ENCODE measurements at regions not wholly inside any gene's neighbourhood (a gene's known extent, or its start where the extent isn't known, plus 50 kb on each side); places are given as distances from the start of the nearest gene placed in this dataset.

DNA sequence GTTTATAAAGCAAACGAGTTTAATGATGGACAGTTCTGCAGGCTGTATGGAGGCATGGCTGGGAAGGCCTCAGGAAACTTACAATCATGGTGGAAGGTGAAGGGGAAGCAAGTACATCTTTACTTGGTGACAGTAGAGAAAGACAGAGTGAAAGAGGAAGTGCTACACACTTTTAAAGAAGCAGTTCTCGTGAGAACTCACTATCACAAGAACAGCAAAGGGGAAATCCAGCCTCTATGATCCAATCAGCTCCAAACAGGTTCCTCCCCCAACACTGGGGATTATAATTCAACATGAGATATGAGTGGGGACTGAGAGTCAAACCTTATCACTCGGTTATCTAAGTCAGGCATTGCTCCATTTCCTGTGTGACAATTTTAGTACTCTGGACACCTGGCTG, 189.9 kb upstream of the CNTN1 start:
- H3K4me1 Mint-ChIP-seq = no peaks in the 10 kb centered on the region
- H3K4me3 Mint-ChIP-seq = no peak overlapping the region
- peaks cover 14% of the 10 kb centered on the region for H3K9me3 Mint-ChIP-seq
- DNase-seq (ENCODE audit: low spot score) (no peak), ATAC-seq (no peak)
- H3K27ac Mint-ChIP-seq = no peak overlapping the region
- no peak for TF ChIP-seq ELF4 (CRISPR knock-in tag; IDR thresholded peaks at IDR 0.05; ENCODE audit: low read depth)
- H3K27me3 Mint-ChIP-seq (ENCODE audit: low read depth) = no peaks in the 10 kb centered on the region
- ChIA-PET POLR2A (no interaction called here), CTCF (no interaction called here)
- no peaks in the 10 kb centered on the region; the same call in 1 of the 2 replicates for H3K36me3 Mint-ChIP-seq

GRCh38 chr12:40505327-40505726, 186.9 kb upstream of the CNTN1 start:
- Mint-ChIP-seq H3K9me3 (peaks cover 14% of the 10 kb centered on the region), H3K4me1 (no peaks in the 10 kb centered on the region), H3K27ac (no peak overlapping the region), H3K4me3 (no peak overlapping the region), H3K36me3 (no peaks in the 10 kb centered on the region; the same call in 1 of the 2 replicates), H3K27me3 (ENCODE audit: low read depth) (no peaks in the 10 kb centered on the region)
- ChIA-PET CTCF (no interaction called here), POLR2A (no interaction called here)
- ATAC-seq (no peak), DNase-seq (ENCODE audit: low spot score) (no peak)
- TF ChIP-seq, protein P1, sequence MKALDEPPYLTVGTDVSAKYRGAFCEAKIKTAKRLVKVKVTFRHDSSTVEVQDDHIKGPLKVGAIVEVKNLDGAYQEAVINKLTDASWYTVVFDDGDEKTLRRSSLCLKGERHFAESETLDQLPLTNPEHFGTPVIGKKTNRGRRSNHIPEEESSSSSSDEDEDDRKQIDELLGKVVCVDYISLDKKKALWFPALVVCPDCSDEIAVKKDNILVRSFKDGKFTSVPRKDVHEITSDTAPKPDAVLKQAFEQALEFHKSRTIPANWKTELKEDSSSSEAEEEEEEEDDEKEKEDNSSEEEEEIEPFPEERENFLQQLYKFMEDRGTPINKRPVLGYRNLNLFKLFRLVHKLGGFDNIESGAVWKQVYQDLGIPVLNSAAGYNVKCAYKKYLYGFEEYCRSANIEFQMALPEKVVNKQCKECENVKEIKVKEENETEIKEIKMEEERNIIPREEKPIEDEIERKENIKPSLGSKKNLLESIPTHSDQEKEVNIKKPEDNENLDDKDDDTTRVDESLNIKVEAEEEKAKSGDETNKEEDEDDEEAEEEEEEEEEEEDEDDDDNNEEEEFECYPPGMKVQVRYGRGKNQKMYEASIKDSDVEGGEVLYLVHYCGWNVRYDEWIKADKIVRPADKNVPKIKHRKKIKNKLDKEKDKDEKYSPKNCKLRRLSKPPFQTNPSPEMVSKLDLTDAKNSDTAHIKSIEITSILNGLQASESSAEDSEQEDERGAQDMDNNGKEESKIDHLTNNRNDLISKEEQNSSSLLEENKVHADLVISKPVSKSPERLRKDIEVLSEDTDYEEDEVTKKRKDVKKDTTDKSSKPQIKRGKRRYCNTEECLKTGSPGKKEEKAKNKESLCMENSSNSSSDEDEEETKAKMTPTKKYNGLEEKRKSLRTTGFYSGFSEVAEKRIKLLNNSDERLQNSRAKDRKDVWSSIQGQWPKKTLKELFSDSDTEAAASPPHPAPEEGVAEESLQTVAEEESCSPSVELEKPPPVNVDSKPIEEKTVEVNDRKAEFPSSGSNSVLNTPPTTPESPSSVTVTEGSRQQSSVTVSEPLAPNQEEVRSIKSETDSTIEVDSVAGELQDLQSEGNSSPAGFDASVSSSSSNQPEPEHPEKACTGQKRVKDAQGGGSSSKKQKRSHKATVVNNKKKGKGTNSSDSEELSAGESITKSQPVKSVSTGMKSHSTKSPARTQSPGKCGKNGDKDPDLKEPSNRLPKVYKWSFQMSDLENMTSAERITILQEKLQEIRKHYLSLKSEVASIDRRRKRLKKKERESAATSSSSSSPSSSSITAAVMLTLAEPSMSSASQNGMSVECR (CRISPR knock-in tag; IDR thresholded peaks at IDR 0.05; ENCODE audit: borderline replicate concordance) = no peak
- TF ChIP-seq ZBTB43 (CRISPR knock-in tag; IDR thresholded peaks at IDR 0.05) = no peak
- TF ChIP-seq SMAD3 (CRISPR knock-in tag; IDR thresholded peaks at IDR 0.05; ENCODE audit: borderline replicate concordance) = no peak
- TF ChIP-seq ZNF121 (CRISPR knock-in tag; IDR thresholded peaks at IDR 0.05) = no peak
- no peak for TF ChIP-seq TEAD4 (CRISPR knock-in tag; IDR thresholded peaks at IDR 0.05)
- TF ChIP-seq, protein P2, sequence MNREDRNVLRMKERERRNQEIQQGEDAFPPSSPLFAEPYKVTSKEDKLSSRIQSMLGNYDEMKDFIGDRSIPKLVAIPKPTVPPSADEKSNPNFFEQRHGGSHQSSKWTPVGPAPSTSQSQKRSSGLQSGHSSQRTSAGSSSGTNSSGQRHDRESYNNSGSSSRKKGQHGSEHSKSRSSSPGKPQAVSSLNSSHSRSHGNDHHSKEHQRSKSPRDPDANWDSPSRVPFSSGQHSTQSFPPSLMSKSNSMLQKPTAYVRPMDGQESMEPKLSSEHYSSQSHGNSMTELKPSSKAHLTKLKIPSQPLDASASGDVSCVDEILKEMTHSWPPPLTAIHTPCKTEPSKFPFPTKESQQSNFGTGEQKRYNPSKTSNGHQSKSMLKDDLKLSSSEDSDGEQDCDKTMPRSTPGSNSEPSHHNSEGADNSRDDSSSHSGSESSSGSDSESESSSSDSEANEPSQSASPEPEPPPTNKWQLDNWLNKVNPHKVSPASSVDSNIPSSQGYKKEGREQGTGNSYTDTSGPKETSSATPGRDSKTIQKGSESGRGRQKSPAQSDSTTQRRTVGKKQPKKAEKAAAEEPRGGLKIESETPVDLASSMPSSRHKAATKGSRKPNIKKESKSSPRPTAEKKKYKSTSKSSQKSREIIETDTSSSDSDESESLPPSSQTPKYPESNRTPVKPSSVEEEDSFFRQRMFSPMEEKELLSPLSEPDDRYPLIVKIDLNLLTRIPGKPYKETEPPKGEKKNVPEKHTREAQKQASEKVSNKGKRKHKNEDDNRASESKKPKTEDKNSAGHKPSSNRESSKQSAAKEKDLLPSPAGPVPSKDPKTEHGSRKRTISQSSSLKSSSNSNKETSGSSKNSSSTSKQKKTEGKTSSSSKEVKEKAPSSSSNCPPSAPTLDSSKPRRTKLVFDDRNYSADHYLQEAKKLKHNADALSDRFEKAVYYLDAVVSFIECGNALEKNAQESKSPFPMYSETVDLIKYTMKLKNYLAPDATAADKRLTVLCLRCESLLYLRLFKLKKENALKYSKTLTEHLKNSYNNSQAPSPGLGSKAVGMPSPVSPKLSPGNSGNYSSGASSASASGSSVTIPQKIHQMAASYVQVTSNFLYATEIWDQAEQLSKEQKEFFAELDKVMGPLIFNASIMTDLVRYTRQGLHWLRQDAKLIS (CRISPR knock-in tag; IDR thresholded peaks at IDR 0.05; ENCODE audit: borderline replicate concordance) = no peak
- no peak for TF ChIP-seq ZNF219 (CRISPR knock-in tag; IDR thresholded peaks at IDR 0.05; ENCODE audit: borderline replicate concordance)
- TF ChIP-seq ATF6 (CRISPR knock-in tag; IDR thresholded peaks at IDR 0.05) = no peak
- TF ChIP-seq CBFB (CRISPR knock-in tag; IDR thresholded peaks at IDR 0.05; ENCODE audit: low read depth) = no peak
- TF ChIP-seq TCF7 (CRISPR knock-in tag; IDR thresholded peaks at IDR 0.05; ENCODE audit: low read depth) = no peak
- TF ChIP-seq TP53 (CRISPR knock-in tag; IDR thresholded peaks at IDR 0.05) = no peak
- TF ChIP-seq MYBL2 (CRISPR knock-in tag; IDR thresholded peaks at IDR 0.05) = no peak
- no peak for TF ChIP-seq NFE2L1 (CRISPR knock-in tag; IDR thresholded peaks at IDR 0.05)
- TF ChIP-seq OVOL2 (CRISPR knock-in tag; IDR thresholded peaks at IDR 0.05; ENCODE audit: borderline replicate concordance) = no peak
- no peak for TF ChIP-seq GTF2I (CRISPR knock-in tag; conservative IDR thresholded peaks at IDR 0.05)
- TF ChIP-seq TEAD1 (CRISPR knock-in tag; IDR thresholded peaks at IDR 0.05) = no peak
- TF ChIP-seq, protein P3, sequence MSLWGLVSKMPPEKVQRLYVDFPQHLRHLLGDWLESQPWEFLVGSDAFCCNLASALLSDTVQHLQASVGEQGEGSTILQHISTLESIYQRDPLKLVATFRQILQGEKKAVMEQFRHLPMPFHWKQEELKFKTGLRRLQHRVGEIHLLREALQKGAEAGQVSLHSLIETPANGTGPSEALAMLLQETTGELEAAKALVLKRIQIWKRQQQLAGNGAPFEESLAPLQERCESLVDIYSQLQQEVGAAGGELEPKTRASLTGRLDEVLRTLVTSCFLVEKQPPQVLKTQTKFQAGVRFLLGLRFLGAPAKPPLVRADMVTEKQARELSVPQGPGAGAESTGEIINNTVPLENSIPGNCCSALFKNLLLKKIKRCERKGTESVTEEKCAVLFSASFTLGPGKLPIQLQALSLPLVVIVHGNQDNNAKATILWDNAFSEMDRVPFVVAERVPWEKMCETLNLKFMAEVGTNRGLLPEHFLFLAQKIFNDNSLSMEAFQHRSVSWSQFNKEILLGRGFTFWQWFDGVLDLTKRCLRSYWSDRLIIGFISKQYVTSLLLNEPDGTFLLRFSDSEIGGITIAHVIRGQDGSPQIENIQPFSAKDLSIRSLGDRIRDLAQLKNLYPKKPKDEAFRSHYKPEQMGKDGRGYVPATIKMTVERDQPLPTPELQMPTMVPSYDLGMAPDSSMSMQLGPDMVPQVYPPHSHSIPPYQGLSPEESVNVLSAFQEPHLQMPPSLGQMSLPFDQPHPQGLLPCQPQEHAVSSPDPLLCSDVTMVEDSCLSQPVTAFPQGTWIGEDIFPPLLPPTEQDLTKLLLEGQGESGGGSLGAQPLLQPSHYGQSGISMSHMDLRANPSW (CRISPR knock-in tag; conservative IDR thresholded peaks at IDR 0.05; ENCODE audit: low read depth) = no peak
